Prostate gland (tissue), 2 donors: ENCODE measurements at regions not wholly inside any gene's neighbourhood (a gene's known extent, or its start where the extent isn't known, plus 50 kb on each side); places are given as distances from the start of the nearest gene placed in this dataset.

ENCODE experiments used
- DNase-seq: peaks from one replicate; pipeline ENCODE4 v3.0.0-alpha.2; 2019; ENCODE audit warnings: low spot score
- H3K27ac ChIP-seq, 2 donors: fragments of 200-600 bp; sonication (generic); 2 replicates each; pipeline ENCODE4 v1.5.1; 2017 to 2019
- H3K27me3 ChIP-seq: fragments of 200-600 bp; sonication (generic); replicated peaks from 2 replicates; pipeline ENCODE4 v1.5.1; 2019; ENCODE audit not compliant: insufficient read depth
- H3K36me3 ChIP-seq, 2 donors: fragments of 200-600 bp; sonication (generic); 1 replicate in 1 of 2; 2 replicates in 1 of 2; pipeline versions ENCODE4 v1.5.1 to v1.8.1; 2017 to 2019
- H3K4me1 ChIP-seq: fragments of 200-600 bp; sonication (generic); replicated peaks from 2 replicates; pipeline ENCODE4 v1.5.1; 2019
- H3K4me3 ChIP-seq, 2 donors: fragments of 200-600 bp; sonication (generic); 2 replicates each; pipeline ENCODE4 v1.5.1; 2017 to 2019
- H3K9me3 ChIP-seq: fragments of 200-600 bp; sonication (generic); 2 replicates; pipeline ENCODE4 v1.5.1; 2017
- CTCF ChIP-seq, 4 experiments: fragments of 200-600 bp in 2 of 4; fragments of 450-650 bp in 2 of 4; sonication (generic) in 2 of 4; IDR thresholded peaks; 1 replicate in 3 of 4; 2 replicates in 1 of 4; pipeline ENCODE4 v1.5.1; 2016 to 2019; ENCODE audit warnings: antibody characterized with exemption in 4 of 4, mild to moderate bottlenecking in 2 of 4, moderate library complexity in 2 of 4
- POLR2A ChIP-seq: fragments of 450-650 bp; IDR thresholded peaks from one replicate; pipeline ENCODE4 v1.6.1; 2016; ENCODE audit warnings: antibody characterized with exemption, mild to moderate bottlenecking
- POLR2AphosphoS5 ChIP-seq: sonication (generic); formaldehyde crosslinking; IDR thresholded peaks from one replicate; pipeline ENCODE4 v1.6.1; 2017; ENCODE audit warnings: antibody characterized with exemption
- WGBS: methylation state at CpG from one replicate; pipeline ENCODE4 v1.1.5; 2018; 5-methylcytosine and 5-hydroxymethylcytosine counted together
- intact Hi-C: fragments of 100-400 bp; cut with DNase I; formaldehyde crosslinking; loops from one replicate; pipeline ENCODE4 v1.14.2; 2022

- no peak for DNase-seq
- no peak overlapping the region for H3K27ac ChIP-seq
- no peaks in the 10 kb centered on the region for H3K4me1 ChIP-seq
- H3K9me3 ChIP-seq = no peaks in the 10 kb centered on the region
- 81% methylated on average over 1 of the region's 1 CpG for WGBS
- H3K4me3 ChIP-seq = no peak overlapping the region
- H3K27me3 ChIP-seq = no peaks in the 10 kb centered on the region
- H3K36me3 ChIP-seq = no peaks in the 10 kb centered on the region
- intact Hi-C loops = no loop called here
- TF ChIP-seq CTCF (IDR thresholded peaks at IDR 0.05) = no peak
- TF ChIP-seq POLR2AphosphoS5 = no peak
- TF ChIP-seq POLR2A = no peak
Observed at GRCh38 chr5:84859056-84859455, 474.4 kb upstream of the EDIL3 start.

GRCh38 chr5:84831701-84832100 lies 447.0 kb upstream of the EDIL3 start:
- Histone ChIP-seq H3K27ac (no peak overlapping the region), H3K36me3 (no peaks in the 10 kb centered on the region), H3K9me3 (no peaks in the 10 kb centered on the region), H3K4me1 (no peaks in the 10 kb centered on the region), H3K4me3 (no peak overlapping the region), H3K27me3 (no peaks in the 10 kb centered on the region)
- WGBS = 82% methylated on average over 1 of the region's 1 CpG
- DNase-seq = no peak
- TF ChIP-seq POLR2AphosphoS5 (no peak), POLR2A (no peak), CTCF (IDR thresholded peaks at IDR 0.05) (no peak)
- intact Hi-C loops = no loop called here

- no peak for DNase-seq
- Histone ChIP-seq H3K4me3 (no peak overlapping the region), H3K9me3 (no peaks in the 10 kb centered on the region), H3K36me3 (no peaks in the 10 kb centered on the region), H3K4me1 (no peaks in the 10 kb centered on the region), H3K27ac (no peak overlapping the region), H3K27me3 (no peaks in the 10 kb centered on the region)
- TF ChIP-seq CTCF (IDR thresholded peaks at IDR 0.05) (no peak), POLR2A (no peak), POLR2AphosphoS5 (no peak)
- WGBS = 90% methylated on average over 28 of the region's 28 CpGs
- intact Hi-C loops = no loop called here
Observed at GRCh38 chr5:84830265-84830664, 445.6 kb upstream of the EDIL3 start.

- H3K9me3 ChIP-seq = no peaks in the 10 kb centered on the region
- no peak overlapping the region for H3K27ac ChIP-seq
- H3K4me3 ChIP-seq = no peak overlapping the region
- H3K36me3 ChIP-seq = no peaks in the 10 kb centered on the region
- H3K4me1 ChIP-seq = no peaks in the 10 kb centered on the region
- no peak for DNase-seq
- intact Hi-C loops = no loop called here
- TF ChIP-seq CTCF (IDR thresholded peaks at IDR 0.05) = no peak
- no peak for TF ChIP-seq POLR2A
- no peak for TF ChIP-seq POLR2AphosphoS5
- no peaks in the 10 kb centered on the region for H3K27me3 ChIP-seq
- 80% methylated on average over 1 of the region's 1 CpG for WGBS
Observed at GRCh38 chr5:84825606-84826005, 440.9 kb upstream of the EDIL3 start.

GRCh38 chr5:84821924-84822323 lies 437.2 kb upstream of the EDIL3 start:
- WGBS = 57% methylated on average over 3 of the region's 3 CpGs
- DNase-seq = no peak
- no peaks in the 10 kb centered on the region for H3K36me3 ChIP-seq
- H3K27ac ChIP-seq = no peak overlapping the region
- no peaks in the 10 kb centered on the region for H3K9me3 ChIP-seq
- H3K4me1 ChIP-seq = no peaks in the 10 kb centered on the region
- intact Hi-C loops = no loop called here
- H3K4me3 ChIP-seq = no peak overlapping the region
- no peaks in the 10 kb centered on the region for H3K27me3 ChIP-seq
- TF ChIP-seq POLR2A (no peak), POLR2AphosphoS5 (no peak), CTCF (IDR thresholded peaks at IDR 0.05) (no peak)
